PC-9 (cell line): ENCODE measurements at regions not wholly inside any gene's neighbourhood (a gene's known extent, or its start where the extent isn't known, plus 50 kb on each side); places are given as distances from the start of the nearest gene placed in this dataset.

Experiments used
- BruUV-seq: library from RNA; stranded (reverse); fragments of 400-500 nt; replicated peaks from 2 replicates; lab custom pipeline; 2021; lab: Mats Ljungman, UMichigan
- CTCF ChIA-PET: fragments of 300-600 bp; sonication (Branson Sonifier 250); formaldehyde crosslinking; loops from one replicate; lab custom pipeline; 2022; ENCODE audit warnings: antibody characterized with exemption; lab: Charles Lee
- POLR2A ChIA-PET: fragments of 300-600 bp; sonication (Branson Sonifier 250); formaldehyde crosslinking; loops from one replicate; lab custom pipeline; 2022; ENCODE audit warnings: antibody characterized with exemption; ENCODE audit not compliant: unreplicated experiment; lab: Charles Lee
- DNase-seq, 2 experiments: peaks; one replicate each; pipeline versions ENCODE4 v3.0.0 to v3.0.0-alpha.2; 2015 to 2022; ENCODE audit warnings: mixed read lengths in 1 of 2
- H2AFZ ChIP-seq: fragments of 200-600 bp; sonication (generic); 2 replicates; pipeline ENCODE4 v1.8.1; 2017; ENCODE audit warnings: antibody characterized with exemption
- H3F3A ChIP-seq: fragments of 200-600 bp; sonication (generic); 2 replicates; pipeline ENCODE4 v1.8.1; 2017; ENCODE audit warnings: antibody characterized with exemption, mild to moderate bottlenecking, low read depth; ENCODE audit not compliant: insufficient read depth
- H3K27ac ChIP-seq: fragments of 200-600 bp; sonication (generic); 2 replicates; pipeline ENCODE4 v1.6.1; 2016; ENCODE audit warnings: mixed run types
- H3K27me3 ChIP-seq: fragments of 200-600 bp; sonication (generic); 2 replicates; pipeline ENCODE4 v1.6.1; 2016; ENCODE audit warnings: low read depth, mixed run types; ENCODE audit not compliant: insufficient read depth
- H3K36me3 ChIP-seq: fragments of 200-600 bp; sonication (generic); 2 replicates; pipeline ENCODE4 v1.6.1; 2016; ENCODE audit warnings: low read depth, mixed run types
- H3K4me1 ChIP-seq: fragments of 200-600 bp; sonication (generic); replicated peaks from 2 replicates; pipeline ENCODE4 v1.6.1; 2016; ENCODE audit warnings: mixed run types; ENCODE audit not compliant: insufficient read depth
- H3K4me2 ChIP-seq: fragments of 200-600 bp; sonication (generic); 2 replicates; pipeline ENCODE4 v1.6.1; 2017; ENCODE audit warnings: mixed run types
- H3K4me3 ChIP-seq: fragments of 200-600 bp; sonication (generic); 2 replicates; pipeline ENCODE4 v1.6.1; 2016; ENCODE audit warnings: mixed run types
- H3K79me2 ChIP-seq: fragments of 200-600 bp; sonication (generic); 2 replicates; pipeline ENCODE4 v1.6.1; 2017; ENCODE audit warnings: low read depth, mixed run types
- H3K9me2 ChIP-seq: fragments of 200-600 bp; sonication (generic); 2 replicates; pipeline ENCODE4 v1.8.1; 2017; ENCODE audit warnings: mild to moderate bottlenecking; ENCODE audit not compliant: insufficient read depth
- H3K9me3 ChIP-seq: fragments of 200-600 bp; sonication (generic); 2 replicates; pipeline ENCODE4 v1.8.1; 2016; ENCODE audit warnings: low read depth; ENCODE audit not compliant: insufficient read depth
- H4K20me1 ChIP-seq: fragments of 200-600 bp; sonication (generic); 2 replicates; pipeline ENCODE4 v1.8.1; 2017; ENCODE audit not compliant: insufficient read depth
- CTCF ChIP-seq: fragments of 200-600 bp; sonication (generic); conservative IDR thresholded peaks from 2 replicates; pipeline ENCODE4 v1.6.1; 2017; ENCODE audit warnings: mixed run types, antibody characterized with exemption, mild to moderate bottlenecking, moderate library complexity
- EZH2 ChIP-seq: fragments of 200-600 bp; sonication (generic); IDR thresholded peaks from 2 replicates; pipeline ENCODE4 v1.8.0; 2017; ENCODE audit warnings: antibody characterized with exemption, low read depth
- intact Hi-C: fragments of 100-400 bp; cut with micrococcal nuclease; formaldehyde crosslinking; loops from one replicate; pipeline ENCODE4 v1.10.0; 2022; ENCODE audit not compliant: unreplicated experiment

- no peaks in the 10 kb centered on the region for H3F3A ChIP-seq
- no peaks in the 10 kb centered on the region for H3K79me2 ChIP-seq
- no peak overlapping the region for H3K4me3 ChIP-seq
- H3K9me2 ChIP-seq = no peaks in the 10 kb centered on the region
- intact Hi-C loops = no loop called here
- H3K4me2 ChIP-seq = no peak overlapping the region
- no peaks in the 10 kb centered on the region for H4K20me1 ChIP-seq
- no peaks in the 10 kb centered on the region for H3K36me3 ChIP-seq
- H3K9me3 ChIP-seq = no peaks in the 10 kb centered on the region
- CTCF ChIA-PET = no interaction called here
- no peak overlapping the region for H3K27ac ChIP-seq
- H2AFZ ChIP-seq = no peak overlapping the region
- POLR2A ChIA-PET = no interaction called here
- no TSS peak for BruUV-seq
- H3K27me3 ChIP-seq = no peaks in the 10 kb centered on the region
- TF ChIP-seq EZH2 (no peak), CTCF (no peak)
- H3K4me1 ChIP-seq = no peaks in the 10 kb centered on the region
- no peak for DNase-seq
These were observed 317.0 kb upstream of the TMTC1 start for GRCh38 chr12:30100741-30101140.

GRCh38 chr12:30098677-30099076, 314.9 kb upstream of the TMTC1 start:
- no peak for TF ChIP-seq CTCF
- no peak for TF ChIP-seq EZH2
- H3K36me3 ChIP-seq = no peaks in the 10 kb centered on the region
- no peaks in the 10 kb centered on the region for H3K9me3 ChIP-seq
- no peaks in the 10 kb centered on the region for H3K4me1 ChIP-seq
- DNase-seq = no peak
- no peak overlapping the region for H3K4me2 ChIP-seq
- no peak overlapping the region for H3K27ac ChIP-seq
- no peaks in the 10 kb centered on the region for H3K79me2 ChIP-seq
- POLR2A ChIA-PET = no interaction called here
- no peak overlapping the region for H2AFZ ChIP-seq
- CTCF ChIA-PET = no interaction called here
- no peaks in the 10 kb centered on the region for H3K27me3 ChIP-seq
- H4K20me1 ChIP-seq = no peaks in the 10 kb centered on the region
- H3K9me2 ChIP-seq = no peaks in the 10 kb centered on the region
- H3F3A ChIP-seq = no peaks in the 10 kb centered on the region
- H3K4me3 ChIP-seq = no peak overlapping the region
- no TSS peak for BruUV-seq
- intact Hi-C loops = no loop called here

- no peaks in the 10 kb centered on the region for H3K9me3 ChIP-seq
- BruUV-seq = no TSS peak
- H4K20me1 ChIP-seq = no peaks in the 10 kb centered on the region
- H3K27ac ChIP-seq = no peak overlapping the region
- H3K79me2 ChIP-seq = no peaks in the 10 kb centered on the region
- TF ChIP-seq CTCF (no peak), EZH2 (no peak)
- H2AFZ ChIP-seq = no peak overlapping the region
- no peaks in the 10 kb centered on the region for H3K27me3 ChIP-seq
- no peaks in the 10 kb centered on the region for H3F3A ChIP-seq
- H3K9me2 ChIP-seq = no peaks in the 10 kb centered on the region
- ChIA-PET CTCF (no interaction called here), POLR2A (no interaction called here)
- DNase-seq = no peak
- intact Hi-C loops = no loop called here
- H3K36me3 ChIP-seq = no peaks in the 10 kb centered on the region
- no peaks in the 10 kb centered on the region for H3K4me1 ChIP-seq
- no peak overlapping the region for H3K4me3 ChIP-seq
- H3K4me2 ChIP-seq = no peak overlapping the region
These were observed 311.8 kb upstream of the TMTC1 start for GRCh38 chr12:30095511-30095910.
